Astrocyte of the cerebellum (primary cell): ENCODE measurements at regions not wholly inside any gene's neighbourhood (a gene's known extent, or its start where the extent isn't known, plus 50 kb on each side); places are given as distances from the start of the nearest gene placed in this dataset.
"Not testable (repeated sequence)": the region's sequence is repeated elsewhere in the genome, so short reads cannot be mapped to it uniquely, and the experiment has no call there.

Source experiments
- DNase-seq: peaks from one replicate; pipeline ENCODE4 v3.0.0-alpha.2; 2011; ENCODE audit warnings: low read depth
- H3K4me3 ChIP-seq: 2 replicates; pipeline ENCODE4 v1.5.1; 2011; ENCODE audit warnings: mild to moderate bottlenecking, low read depth, low read length, moderate library complexity
- in situ Hi-C: cut with HindIII; loops from 2 replicates; pipeline ENCODE4 v1.10.0; 2017; ENCODE audit warnings: low sequenced_read_pairs
- TF ChIP-seq, protein P1 (sequence below): IDR thresholded peaks from 2 replicates; pipeline ENCODE4 v1.5.1; 2012; ENCODE audit warnings: low read length, low read depth, moderate library complexity, mild to moderate bottlenecking; ENCODE audit errors: missing control alignments

DNA sequence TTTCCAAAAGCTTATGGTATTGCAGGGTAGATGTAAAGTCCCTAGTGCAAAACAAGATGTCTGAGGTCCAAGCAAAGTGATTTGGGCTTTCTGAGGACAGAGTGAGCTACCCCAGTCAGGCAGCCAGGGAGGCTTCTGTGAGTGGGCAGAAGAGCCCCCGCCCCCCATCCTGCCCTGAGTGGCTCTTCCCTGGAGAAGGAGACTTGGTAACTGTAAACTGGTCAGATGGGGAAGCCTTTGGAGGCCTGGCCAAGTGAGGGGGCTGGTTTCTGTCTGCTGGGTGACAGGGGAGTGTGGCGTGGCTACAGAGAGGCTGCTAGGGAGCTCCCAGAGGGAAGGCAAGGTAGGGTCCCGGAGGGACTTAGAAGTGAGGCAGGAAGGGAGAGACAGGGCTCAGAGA is 181.3 kb upstream of the HAAO start:
- in situ Hi-C loops: loop anchor here (5.0 kb wide), 1 partner anchor 99 kb away; no protein-coding TSS in a partner anchor
- no peak for DNase-seq
- H3K4me3 ChIP-seq: no peak overlapping the region
- TF ChIP-seq, protein P1, sequence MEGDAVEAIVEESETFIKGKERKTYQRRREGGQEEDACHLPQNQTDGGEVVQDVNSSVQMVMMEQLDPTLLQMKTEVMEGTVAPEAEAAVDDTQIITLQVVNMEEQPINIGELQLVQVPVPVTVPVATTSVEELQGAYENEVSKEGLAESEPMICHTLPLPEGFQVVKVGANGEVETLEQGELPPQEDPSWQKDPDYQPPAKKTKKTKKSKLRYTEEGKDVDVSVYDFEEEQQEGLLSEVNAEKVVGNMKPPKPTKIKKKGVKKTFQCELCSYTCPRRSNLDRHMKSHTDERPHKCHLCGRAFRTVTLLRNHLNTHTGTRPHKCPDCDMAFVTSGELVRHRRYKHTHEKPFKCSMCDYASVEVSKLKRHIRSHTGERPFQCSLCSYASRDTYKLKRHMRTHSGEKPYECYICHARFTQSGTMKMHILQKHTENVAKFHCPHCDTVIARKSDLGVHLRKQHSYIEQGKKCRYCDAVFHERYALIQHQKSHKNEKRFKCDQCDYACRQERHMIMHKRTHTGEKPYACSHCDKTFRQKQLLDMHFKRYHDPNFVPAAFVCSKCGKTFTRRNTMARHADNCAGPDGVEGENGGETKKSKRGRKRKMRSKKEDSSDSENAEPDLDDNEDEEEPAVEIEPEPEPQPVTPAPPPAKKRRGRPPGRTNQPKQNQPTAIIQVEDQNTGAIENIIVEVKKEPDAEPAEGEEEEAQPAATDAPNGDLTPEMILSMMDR: no peak

DNA sequence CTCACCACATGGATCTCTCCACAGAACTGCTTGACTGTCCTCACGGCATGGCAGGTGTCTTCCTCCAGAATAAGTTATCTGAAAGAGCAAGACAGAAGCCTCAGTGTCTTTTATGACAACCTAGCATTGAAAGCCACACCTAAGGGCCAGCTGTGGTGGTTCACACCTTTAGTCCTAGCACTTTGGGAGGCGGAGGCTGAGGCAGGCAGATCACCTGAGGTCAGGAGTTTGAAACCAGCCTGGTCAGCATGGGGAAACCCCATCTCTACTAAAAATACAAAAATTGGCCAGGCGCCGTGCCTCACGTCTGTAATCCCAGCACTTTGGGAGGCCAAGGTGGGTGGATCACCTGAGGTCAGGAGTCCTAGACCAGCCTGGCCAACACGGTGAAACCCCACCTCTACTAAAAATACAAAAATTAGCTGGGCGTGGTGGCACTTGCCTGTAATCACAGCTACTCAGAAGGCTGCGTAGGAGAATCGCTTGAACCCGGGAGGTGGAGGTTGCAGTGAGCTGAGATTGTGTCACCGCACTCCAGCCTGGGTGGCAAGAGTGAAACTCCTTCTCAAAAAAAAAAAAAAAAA is 180.6 kb upstream of the HAAO start:
- in situ Hi-C loops: loop anchor here (5.0 kb wide), 1 partner anchor 99 kb away; no protein-coding TSS in a partner anchor
- not testable (repeated sequence) for H3K4me3 ChIP-seq, DNase-seq

DNA sequence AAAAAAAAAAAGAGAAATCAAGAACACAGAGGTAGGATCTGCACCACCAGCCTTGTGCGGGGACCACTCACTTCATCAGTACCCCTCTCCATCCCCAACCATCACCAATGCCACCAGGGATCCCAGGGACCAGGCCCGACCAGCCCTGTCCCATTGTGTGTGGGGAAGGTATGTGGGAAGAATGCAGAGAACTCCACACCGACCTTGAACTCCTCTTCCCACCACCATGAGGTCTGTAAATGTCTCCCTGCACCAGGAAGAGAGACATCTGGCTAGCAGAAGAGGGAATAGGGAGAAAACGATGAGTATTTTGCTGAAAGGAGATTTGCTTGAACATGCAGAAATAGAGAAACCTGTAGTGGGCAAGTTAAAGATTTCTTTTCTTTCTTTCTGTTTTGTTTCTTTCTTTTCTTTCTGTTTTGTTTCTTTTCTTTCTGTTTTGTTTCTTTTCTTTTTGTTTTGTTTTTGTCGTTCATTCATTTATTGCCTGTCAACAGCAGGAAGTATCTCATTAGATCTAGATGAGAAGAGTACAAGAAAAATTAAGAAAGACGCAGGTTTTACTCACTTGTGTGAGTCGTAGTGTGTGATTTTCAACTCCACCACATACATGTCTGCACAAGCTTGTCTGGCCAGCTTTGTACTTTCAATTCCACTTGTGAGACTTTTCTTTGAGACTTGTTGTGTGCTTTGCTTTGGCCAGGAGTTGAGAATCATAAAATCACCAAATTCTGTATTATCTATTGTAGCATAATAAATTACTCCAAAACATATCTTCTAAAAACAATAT is 179.8 kb upstream of the HAAO start:
- TF ChIP-seq, protein P1: no peak
- in situ Hi-C loops: loop anchor here (5.0 kb wide), 1 partner anchor 100 kb away; no protein-coding TSS in a partner anchor
- H3K4me3 ChIP-seq: no peak overlapping the region
- no peak for DNase-seq

DNA sequence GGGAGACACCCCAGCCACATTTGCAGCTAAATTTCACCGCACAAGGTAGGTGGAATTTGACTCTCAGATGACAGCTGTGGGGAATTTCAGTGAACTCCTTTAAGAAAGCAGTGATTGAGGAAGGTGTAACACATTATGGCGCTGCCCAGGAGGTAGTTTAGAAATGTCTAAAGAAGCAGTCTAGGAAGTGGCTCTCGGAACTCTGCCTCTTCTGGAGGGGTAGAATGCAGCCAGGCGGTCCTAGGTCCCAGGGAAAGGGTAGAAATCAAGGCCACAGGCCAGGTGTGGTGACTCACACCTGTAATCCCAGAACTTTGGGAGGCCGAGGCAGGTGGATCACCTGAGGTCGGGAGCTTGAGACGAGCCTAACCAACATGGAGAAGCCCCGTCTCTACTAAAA is 179.0 kb upstream of the HAAO start:
- in situ Hi-C loops: loop anchor here (5.0 kb wide), 1 partner anchor 101 kb away; no protein-coding TSS in a partner anchor
- TF ChIP-seq, protein P1: no peak

DNA sequence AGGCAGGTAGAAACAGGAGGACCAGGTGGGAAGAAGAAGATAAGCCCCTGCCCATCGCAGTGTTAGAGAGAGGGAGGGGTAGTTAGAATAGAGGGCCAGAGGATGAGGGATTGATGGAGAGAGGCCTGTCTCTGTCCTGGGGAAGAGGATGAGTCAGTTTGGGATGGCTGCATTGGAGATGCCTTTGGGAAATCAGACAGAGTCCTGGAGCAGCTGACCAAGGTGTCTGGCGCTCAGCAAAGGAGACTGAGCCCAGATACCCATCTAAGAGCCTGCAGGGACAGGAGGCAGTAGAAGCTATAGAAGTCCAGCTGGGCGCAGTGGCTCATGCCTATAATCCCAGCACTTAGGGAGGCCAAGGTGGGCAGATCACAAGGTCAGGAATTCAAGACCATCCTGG is 177.8 kb upstream of the HAAO start:
- H3K4me3 ChIP-seq: no peak overlapping the region
- in situ Hi-C loops: loop anchor here (5.0 kb wide), 1 partner anchor 102 kb away; no protein-coding TSS in a partner anchor
- DNase-seq: no peak
- TF ChIP-seq, protein P1: no peak

More for the DNA sequence above, 179.0 kb upstream of the HAAO start:
- no peak overlapping the region for H3K4me3 ChIP-seq
- DNase-seq: no peak

DNA sequence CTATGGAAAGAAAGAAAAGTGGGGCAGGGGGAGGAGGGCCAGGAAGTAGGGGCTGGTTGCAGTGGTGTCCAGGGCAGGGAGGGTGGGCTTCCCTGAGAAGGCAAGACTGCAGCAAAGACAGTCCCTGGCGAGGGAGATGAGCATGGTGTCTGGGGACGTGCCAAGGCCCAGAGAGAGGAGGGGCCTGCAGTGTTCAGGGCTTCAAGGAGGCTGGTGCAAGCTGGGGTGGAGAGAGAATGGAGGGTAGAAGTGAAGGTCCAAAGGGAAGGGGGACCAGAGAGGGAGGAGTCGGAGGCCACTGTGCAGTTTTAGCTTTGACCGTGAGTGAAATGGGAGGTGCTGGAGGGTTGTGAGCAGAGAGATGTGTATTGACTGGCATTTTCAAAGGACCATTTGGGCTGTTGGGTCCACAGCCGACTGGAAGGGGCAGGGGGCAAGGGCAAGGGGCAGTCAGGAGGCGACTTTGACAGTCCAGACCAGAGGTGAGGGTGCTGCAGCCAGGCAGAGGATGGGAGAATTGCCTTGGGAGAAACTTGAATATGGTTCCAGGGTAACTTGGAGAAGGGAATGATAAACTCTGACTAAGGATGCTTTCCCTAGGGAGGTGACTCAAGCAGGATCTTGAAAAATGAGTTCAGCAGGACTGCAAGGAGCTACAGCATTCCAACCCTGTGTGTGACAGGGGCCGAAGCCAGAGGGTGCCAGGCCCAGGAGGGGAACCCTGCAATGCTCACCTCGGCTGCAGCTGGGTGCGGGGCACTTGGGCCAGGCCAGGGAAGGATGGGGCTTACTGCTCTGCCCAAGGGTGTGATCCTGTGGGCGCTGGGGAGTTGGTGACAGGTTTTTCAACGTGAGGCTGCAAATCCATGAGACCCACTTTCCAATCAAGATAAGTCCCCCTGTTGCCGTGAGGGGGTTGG is 177.1 kb upstream of the HAAO start:
- TF ChIP-seq, protein P1: no peak
- peak; percentile 29 for DNase-seq
- in situ Hi-C loops: loop anchor here (5.0 kb wide), 1 partner anchor 103 kb away; no protein-coding TSS in a partner anchor
- no peak overlapping the region for H3K4me3 ChIP-seq
